Loucy (cell line): ENCODE measurements at regions not wholly inside any gene's neighbourhood (a gene's known extent, or its start where the extent isn't known, plus 50 kb on each side); places are given as distances from the start of the nearest gene placed in this dataset.

Experiments used
- H2AFZ ChIP-seq: fragments of 200-600 bp; sonication (generic); 2 replicates; pipeline ENCODE4 v1.6.0; 2016; ENCODE audit warnings: antibody characterized with exemption, mild to moderate bottlenecking, low read length, moderate library complexity
- H3F3A ChIP-seq: fragments of 200-600 bp; 2 replicates; pipeline ENCODE4 v1.6.0; 2016; ENCODE audit warnings: antibody characterized with exemption, low read depth, mild to moderate bottlenecking
- H3K27me3 ChIP-seq: fragments of 200-600 bp; sonication (generic); 2 replicates; pipeline ENCODE4 v1.6.1; 2014; ENCODE audit warnings: low read length, mild to moderate bottlenecking; ENCODE audit not compliant: insufficient read depth, poor library complexity, severe bottlenecking
- H3K36me3 ChIP-seq: fragments of 200-600 bp; sonication (generic); 2 replicates; pipeline ENCODE4 v1.6.1; 2016; ENCODE audit warnings: low read length; ENCODE audit not compliant: insufficient read depth
- H3K4me1 ChIP-seq: fragments of 200-600 bp; sonication (generic); 2 replicates; pipeline ENCODE4 v1.5.1; 2014; ENCODE audit warnings: low read length, mild to moderate bottlenecking; ENCODE audit not compliant: insufficient read depth, poor library complexity, severe bottlenecking
- H3K4me2 ChIP-seq: fragments of 200-600 bp; sonication (generic); 2 replicates; pipeline ENCODE4 v1.6.0; 2014; ENCODE audit warnings: antibody characterized with exemption, low read length, low read depth, mild to moderate bottlenecking; ENCODE audit not compliant: poor library complexity, severe bottlenecking
- H3K4me3 ChIP-seq: fragments of 200-600 bp; sonication (generic); 2 replicates; pipeline ENCODE4 v1.5.1; 2014; ENCODE audit warnings: low read length, mild to moderate bottlenecking, mixed read lengths; ENCODE audit not compliant: poor library complexity, severe bottlenecking
- H3K79me2 ChIP-seq: fragments of 200-600 bp; sonication (generic); 2 replicates; pipeline ENCODE4 v1.6.1; 2014; ENCODE audit warnings: low read length; ENCODE audit not compliant: insufficient read depth
- H3K9ac ChIP-seq: fragments of 200-600 bp; sonication (generic); 2 replicates; pipeline ENCODE4 v1.6.0; 2014; ENCODE audit warnings: mild to moderate bottlenecking, low read depth, low read length, moderate library complexity; ENCODE audit not compliant: poor library complexity, severe bottlenecking
- H3K9me2 ChIP-seq: fragments of 200-600 bp; sonication (generic); replicated peaks from 2 replicates; pipeline ENCODE4 v1.6.1; 2016; ENCODE audit warnings: low read depth, low read length, mixed read lengths
- H3K9me3 ChIP-seq: fragments of 200-600 bp; sonication (generic); 2 replicates; pipeline ENCODE4 v1.6.1; 2014; ENCODE audit warnings: mild to moderate bottlenecking, antibody characterized with exemption, low read length, low read depth; ENCODE audit not compliant: insufficient read depth
- H4K20me1 ChIP-seq: fragments of 200-600 bp; sonication (generic); 2 replicates; pipeline ENCODE4 v1.6.0; 2014; ENCODE audit warnings: antibody characterized with exemption, low read length, mild to moderate bottlenecking; ENCODE audit not compliant: insufficient read depth, poor library complexity, severe bottlenecking
- EZH2phosphoT487 ChIP-seq: fragments of 200-600 bp; IDR thresholded peaks from 2 replicates; pipeline ENCODE4 v1.6.1; 2018; ENCODE audit warnings: antibody characterized with exemption, mild to moderate bottlenecking, moderate library complexity, borderline replicate concordance
- TF ChIP-seq, protein P1 (sequence below): fragments of 200-600 bp; sonication (generic); conservative IDR thresholded peaks from 2 replicates; pipeline ENCODE4 v1.5.1; 2014; ENCODE audit warnings: mild to moderate bottlenecking, antibody characterized with exemption, low read length

DNA sequence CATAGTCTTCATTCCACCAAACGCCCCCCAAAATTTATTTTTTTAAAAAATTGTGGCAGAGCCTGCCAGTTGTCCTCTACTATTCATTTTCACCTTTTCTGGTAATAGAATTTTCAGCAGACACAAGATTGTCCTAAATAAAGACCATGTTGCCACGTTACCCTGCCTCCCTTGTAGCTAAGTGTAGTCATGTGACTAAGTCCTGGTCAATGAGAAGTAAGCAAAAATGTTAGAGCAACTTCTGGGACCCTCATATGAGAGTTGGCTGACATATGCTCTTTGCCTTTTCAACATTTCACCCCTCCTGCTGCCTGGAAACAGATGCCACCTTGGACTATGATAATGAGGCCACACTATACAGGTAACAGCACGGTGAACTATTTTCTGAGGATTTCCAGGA is 203.1 kb downstream of the PIK3R1 start:
- H3F3A ChIP-seq = no peaks in the 10 kb centered on the region
- no peaks in the 10 kb centered on the region for H4K20me1 ChIP-seq
- H3K9me3 ChIP-seq = no peaks in the 10 kb centered on the region
- no peak overlapping the region for H3K4me3 ChIP-seq
- H3K4me1 ChIP-seq = peaks cover 60% of the 10 kb centered on the region
- no peaks in the 10 kb centered on the region for H3K36me3 ChIP-seq
- no peak overlapping the region for H3K9ac ChIP-seq
- TF ChIP-seq EZH2phosphoT487 = no peak
- TF ChIP-seq, protein P1, sequence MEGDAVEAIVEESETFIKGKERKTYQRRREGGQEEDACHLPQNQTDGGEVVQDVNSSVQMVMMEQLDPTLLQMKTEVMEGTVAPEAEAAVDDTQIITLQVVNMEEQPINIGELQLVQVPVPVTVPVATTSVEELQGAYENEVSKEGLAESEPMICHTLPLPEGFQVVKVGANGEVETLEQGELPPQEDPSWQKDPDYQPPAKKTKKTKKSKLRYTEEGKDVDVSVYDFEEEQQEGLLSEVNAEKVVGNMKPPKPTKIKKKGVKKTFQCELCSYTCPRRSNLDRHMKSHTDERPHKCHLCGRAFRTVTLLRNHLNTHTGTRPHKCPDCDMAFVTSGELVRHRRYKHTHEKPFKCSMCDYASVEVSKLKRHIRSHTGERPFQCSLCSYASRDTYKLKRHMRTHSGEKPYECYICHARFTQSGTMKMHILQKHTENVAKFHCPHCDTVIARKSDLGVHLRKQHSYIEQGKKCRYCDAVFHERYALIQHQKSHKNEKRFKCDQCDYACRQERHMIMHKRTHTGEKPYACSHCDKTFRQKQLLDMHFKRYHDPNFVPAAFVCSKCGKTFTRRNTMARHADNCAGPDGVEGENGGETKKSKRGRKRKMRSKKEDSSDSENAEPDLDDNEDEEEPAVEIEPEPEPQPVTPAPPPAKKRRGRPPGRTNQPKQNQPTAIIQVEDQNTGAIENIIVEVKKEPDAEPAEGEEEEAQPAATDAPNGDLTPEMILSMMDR = no peak
- no peak overlapping the region for H3K4me2 ChIP-seq
- H2AFZ ChIP-seq = no peak overlapping the region
- no peaks in the 10 kb centered on the region for H3K27me3 ChIP-seq
- no peaks in the 10 kb centered on the region for H3K79me2 ChIP-seq
- no peaks in the 10 kb centered on the region for H3K9me2 ChIP-seq

DNA sequence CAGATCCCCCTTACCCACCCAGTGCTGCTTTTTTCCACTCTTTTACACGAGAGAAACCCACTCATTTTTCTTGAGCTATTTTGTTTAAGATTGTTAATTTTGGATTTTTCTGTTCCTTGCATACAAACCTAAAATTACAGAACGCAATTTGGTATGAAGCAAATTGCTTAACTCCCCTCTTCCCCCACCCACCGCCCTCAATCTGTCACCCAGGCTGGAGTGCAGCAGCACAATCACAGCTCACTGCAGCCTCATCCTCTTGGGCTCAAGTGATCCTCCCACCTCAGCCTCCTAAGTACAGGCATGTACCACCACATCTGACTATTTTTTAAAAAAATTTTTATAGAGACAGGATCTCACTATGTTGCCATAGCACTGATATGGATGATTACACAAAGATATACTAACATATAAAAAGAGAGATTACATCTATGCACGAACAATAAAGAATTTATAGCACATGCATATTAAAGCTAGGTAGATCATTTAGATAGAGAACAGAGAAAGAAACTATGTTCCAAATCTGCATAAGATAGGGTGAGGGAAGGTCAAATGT is 203.6 kb downstream of the PIK3R1 start:
- H3K36me3 ChIP-seq = no peaks in the 10 kb centered on the region
- no peaks in the 10 kb centered on the region for H3K9me3 ChIP-seq
- H2AFZ ChIP-seq = no peak overlapping the region

DNA sequence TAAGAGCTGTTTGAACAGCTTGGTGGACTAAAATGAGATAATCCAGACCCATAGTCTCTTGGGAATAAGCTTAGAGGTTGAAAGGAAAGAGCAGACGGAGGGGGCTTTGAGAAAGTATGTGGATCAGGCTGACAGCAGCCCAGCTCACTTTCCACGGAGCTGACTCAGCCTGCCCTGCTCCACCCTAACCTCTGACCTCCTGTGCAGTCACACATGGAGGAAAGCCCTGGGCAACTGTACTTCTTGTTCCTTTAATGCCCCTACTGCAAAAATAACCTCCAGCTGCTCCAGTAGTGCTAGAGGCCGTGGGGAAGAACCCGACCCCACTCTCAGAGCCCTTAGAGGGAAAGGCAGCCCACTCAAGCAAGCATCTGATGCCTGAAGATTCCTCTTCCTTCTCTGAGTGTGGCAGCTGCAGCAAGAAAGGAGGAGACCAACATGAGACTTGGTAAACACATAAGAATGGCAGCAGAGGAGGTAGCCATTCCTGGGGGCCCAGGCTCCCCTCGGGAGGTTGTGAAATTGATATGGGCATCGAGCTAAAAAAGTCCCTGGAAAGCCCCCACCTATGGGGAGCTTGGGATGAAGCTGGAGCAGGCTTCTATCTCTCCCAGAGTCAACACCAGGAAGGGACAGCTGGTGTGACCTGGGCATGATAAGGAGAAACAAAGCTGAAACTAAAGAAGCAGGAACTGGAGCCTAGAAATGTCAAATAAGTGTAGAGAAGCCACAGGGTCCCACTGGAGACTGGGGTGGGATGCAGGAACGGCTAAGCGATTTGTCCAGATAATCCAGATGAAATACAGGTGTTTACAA is 204.3 kb downstream of the PIK3R1 start:
- Histone ChIP-seq H3K9ac (peak overlapping the region; percentile 9), H2AFZ (no peak overlapping the region), H3K4me2 (no peak overlapping the region)

More for the DNA sequence above, 203.6 kb downstream of the PIK3R1 start:
- no peaks in the 10 kb centered on the region for H3K79me2 ChIP-seq
- H3K27me3 ChIP-seq = no peaks in the 10 kb centered on the region
- H3K9ac ChIP-seq = no peak overlapping the region
- H3K9me2 ChIP-seq = no peaks in the 10 kb centered on the region
- H4K20me1 ChIP-seq = no peaks in the 10 kb centered on the region
- H3K4me2 ChIP-seq = no peak overlapping the region
- H3K4me1 ChIP-seq = peaks cover 61% of the 10 kb centered on the region
- H3F3A ChIP-seq = no peaks in the 10 kb centered on the region
- no peak for TF ChIP-seq EZH2phosphoT487
- TF ChIP-seq, protein P1 = no peak
- H3K4me3 ChIP-seq = no peak overlapping the region

More for the DNA sequence above, 204.3 kb downstream of the PIK3R1 start:
- peaks cover 61% of the 10 kb centered on the region for H3K4me1 ChIP-seq
- no peaks in the 10 kb centered on the region for H4K20me1 ChIP-seq
- no peaks in the 10 kb centered on the region for H3K36me3 ChIP-seq
- TF ChIP-seq, protein P1 = no peak
- no peak for TF ChIP-seq EZH2phosphoT487
- H3K9me2 ChIP-seq = no peaks in the 10 kb centered on the region
- no peaks in the 10 kb centered on the region for H3K27me3 ChIP-seq
- no peaks in the 10 kb centered on the region for H3K79me2 ChIP-seq
- H3K9me3 ChIP-seq = no peaks in the 10 kb centered on the region
- H3K4me3 ChIP-seq = no peak overlapping the region
- no peaks in the 10 kb centered on the region for H3F3A ChIP-seq
